ENCODE measurements at regions not wholly inside any gene's neighbourhood (a gene's known extent, or its start where the extent isn't known, plus 50 kb on each side); places are given as distances from the start of the nearest gene placed in this dataset.

DNA sequence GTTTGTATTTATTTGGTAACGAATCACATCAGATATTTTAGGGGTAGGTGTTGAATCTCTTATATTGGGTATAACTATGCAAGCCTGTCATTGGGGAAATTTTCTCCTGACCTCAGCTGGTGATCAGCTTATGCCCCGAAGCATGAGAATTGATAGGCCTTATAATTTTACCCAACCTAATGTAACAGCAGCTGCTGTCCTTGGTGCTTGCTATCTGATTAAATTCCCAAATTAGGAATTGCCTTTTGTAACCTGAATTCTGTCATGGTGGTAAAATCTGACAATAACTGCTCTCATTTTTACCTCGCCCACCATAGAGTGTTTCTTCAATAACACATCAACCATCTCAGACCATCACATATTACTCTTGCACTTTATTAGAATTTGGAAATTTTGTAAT, 1542.6 kb upstream of the PIK3C3 start:
- TF ChIP-seq, protein P1, sequence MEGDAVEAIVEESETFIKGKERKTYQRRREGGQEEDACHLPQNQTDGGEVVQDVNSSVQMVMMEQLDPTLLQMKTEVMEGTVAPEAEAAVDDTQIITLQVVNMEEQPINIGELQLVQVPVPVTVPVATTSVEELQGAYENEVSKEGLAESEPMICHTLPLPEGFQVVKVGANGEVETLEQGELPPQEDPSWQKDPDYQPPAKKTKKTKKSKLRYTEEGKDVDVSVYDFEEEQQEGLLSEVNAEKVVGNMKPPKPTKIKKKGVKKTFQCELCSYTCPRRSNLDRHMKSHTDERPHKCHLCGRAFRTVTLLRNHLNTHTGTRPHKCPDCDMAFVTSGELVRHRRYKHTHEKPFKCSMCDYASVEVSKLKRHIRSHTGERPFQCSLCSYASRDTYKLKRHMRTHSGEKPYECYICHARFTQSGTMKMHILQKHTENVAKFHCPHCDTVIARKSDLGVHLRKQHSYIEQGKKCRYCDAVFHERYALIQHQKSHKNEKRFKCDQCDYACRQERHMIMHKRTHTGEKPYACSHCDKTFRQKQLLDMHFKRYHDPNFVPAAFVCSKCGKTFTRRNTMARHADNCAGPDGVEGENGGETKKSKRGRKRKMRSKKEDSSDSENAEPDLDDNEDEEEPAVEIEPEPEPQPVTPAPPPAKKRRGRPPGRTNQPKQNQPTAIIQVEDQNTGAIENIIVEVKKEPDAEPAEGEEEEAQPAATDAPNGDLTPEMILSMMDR (IDR thresholded peaks at IDR 0.05; ENCODE audit: insufficient read depth, low read depth, low read length): no peak
- no peak for TF ChIP-seq EZH2 (IDR thresholded peaks at IDR 0.05; ENCODE audit: insufficient read depth, low read length)
